ENCODE measurements at regions not wholly inside any gene's neighbourhood (a gene's known extent, or its start where the extent isn't known, plus 50 kb on each side); places are given as distances from the start of the nearest gene placed in this dataset.
"Not testable (repeated sequence)": the region's sequence is repeated elsewhere in the genome, so short reads cannot be mapped to it uniquely, and the experiment has no call there.

- no peak for DNase-seq
Measured at GRCh38 chr5:57721226-57721625, 238.6 kb upstream of the ACTBL2 start.

DNA sequence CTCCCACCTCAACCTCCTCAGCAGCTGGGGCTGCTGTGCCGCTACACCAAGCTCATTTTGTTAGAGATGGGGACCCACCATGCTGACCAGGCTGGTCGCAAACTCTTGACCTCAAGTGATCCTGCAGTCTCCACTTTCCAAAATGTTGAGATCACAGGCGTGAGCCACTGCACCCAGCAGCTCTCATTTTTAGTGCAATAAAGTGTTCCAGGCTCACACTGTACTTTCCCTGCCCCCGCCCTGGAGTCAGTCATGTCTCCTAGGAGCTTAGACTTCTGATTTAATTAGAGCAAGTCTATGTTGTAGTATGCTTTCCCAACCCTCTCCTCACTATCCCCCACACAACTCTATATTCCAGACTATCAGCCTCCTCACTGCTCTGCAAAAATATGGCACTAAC lies 238.0 kb upstream of the ACTBL2 start:
- DNase-seq, result no peak

GRCh38 chr5:57719216-57719615 lies 236.6 kb upstream of the ACTBL2 start:
- no peak for DNase-seq

GRCh38 chr5:57718155-57718554 lies 235.5 kb upstream of the ACTBL2 start:
- no peak for DNase-seq

DNA sequence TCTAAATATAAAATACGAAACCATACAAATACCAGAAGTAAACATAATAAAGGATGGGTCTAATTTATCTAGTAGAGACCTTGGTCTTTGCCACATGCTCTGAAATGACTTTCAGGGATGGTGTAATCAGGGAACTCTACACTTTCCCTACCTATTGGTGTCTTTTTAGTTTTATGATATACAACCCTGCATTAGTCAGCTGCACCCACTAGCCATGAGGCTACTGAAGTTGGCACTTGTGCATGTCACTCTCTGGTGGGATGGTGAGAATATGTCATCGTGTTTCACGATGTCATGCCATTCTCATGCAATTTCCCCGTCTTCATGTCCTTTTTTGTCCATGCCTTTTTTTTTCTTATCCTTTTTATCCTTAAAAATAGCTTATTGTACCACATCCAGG lies 234.9 kb upstream of the ACTBL2 start:
- no peak for DNase-seq

- no peak for DNase-seq
Measured at GRCh38 chr5:57716661-57717060, 234.1 kb upstream of the ACTBL2 start.

- DNase-seq, result no peak
Measured at GRCh38 chr5:57715296-57715695, 232.7 kb upstream of the ACTBL2 start.

- DNase-seq, result not testable (repeated sequence)
Measured at GRCh38 chr5:57713535-57713934, 230.9 kb upstream of the ACTBL2 start.

- DNase-seq, result no peak
Measured at GRCh38 chr5:57711946-57712345, 229.3 kb upstream of the ACTBL2 start.

- DNase-seq, result no peak
Measured at GRCh38 chr5:57711471-57711870, 228.9 kb upstream of the ACTBL2 start.

DNA sequence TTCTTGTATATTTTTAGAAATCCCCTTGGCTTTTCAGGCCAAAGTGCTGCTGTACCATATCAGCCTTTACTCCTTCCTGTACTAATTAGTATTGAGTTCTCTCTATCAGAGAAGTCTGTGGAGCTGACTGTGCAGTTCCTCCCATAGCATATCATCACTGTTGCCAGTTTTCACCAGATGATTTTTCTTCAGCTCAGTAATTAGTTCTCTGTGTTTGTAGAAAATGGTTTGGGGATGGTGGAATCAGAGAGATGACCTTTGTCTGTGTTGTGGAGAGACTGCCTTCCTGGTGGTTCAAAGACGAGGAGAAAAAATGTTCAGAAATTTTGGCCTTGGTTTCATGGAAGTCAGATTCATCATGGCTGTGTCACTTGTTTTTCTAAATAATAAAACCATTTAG lies 227.5 kb upstream of the ACTBL2 start:
- DNase-seq, result no peak

GRCh38 chr5:57705769-57706168 lies 223.2 kb upstream of the ACTBL2 start:
- no peak for DNase-seq

GRCh38 chr5:57703721-57704120 lies 221.1 kb upstream of the ACTBL2 start:
- DNase-seq, result no peak

- no peak for DNase-seq
Measured at GRCh38 chr5:57700484-57700883, 217.9 kb upstream of the ACTBL2 start.

DNA sequence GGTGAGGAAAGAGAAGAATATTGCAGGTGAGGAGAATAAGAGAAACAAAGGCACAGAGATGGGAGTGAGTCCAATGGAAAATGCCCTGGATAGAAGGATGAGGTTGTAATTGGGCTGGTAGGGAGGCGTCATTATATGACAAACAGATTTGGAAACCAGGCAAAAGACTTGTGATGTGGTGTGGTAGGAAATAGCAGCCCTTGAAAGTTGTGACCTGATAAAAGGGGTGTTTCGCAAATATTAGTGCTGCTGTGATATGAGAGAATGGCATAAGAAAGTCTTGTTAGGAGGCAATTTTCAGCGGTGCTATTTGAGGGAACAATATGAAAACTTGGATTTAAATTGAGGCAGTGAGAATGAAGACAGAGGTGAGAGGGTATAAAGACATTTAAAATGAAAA lies 217.5 kb upstream of the ACTBL2 start:
- DNase-seq, result no peak

DNA sequence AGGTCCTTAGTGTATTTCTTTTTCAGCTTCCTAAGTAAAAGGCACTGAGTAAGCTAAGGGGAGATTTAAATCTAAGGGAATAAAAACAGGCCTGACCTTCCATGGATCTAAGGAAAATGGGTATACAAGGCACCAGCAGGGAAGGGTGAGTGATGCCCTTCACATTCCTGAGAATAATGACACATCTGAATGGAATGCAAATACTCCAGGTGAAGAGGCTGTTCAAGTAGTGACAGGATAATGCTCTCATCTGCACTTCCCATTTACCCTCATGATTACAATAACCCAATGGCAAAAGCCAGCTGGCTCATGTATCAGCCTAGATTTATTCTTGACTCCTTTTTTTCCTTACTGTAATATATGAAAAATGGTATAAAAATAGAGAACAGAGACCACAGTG lies 216.2 kb upstream of the ACTBL2 start:
- DNase-seq, result no peak

DNA sequence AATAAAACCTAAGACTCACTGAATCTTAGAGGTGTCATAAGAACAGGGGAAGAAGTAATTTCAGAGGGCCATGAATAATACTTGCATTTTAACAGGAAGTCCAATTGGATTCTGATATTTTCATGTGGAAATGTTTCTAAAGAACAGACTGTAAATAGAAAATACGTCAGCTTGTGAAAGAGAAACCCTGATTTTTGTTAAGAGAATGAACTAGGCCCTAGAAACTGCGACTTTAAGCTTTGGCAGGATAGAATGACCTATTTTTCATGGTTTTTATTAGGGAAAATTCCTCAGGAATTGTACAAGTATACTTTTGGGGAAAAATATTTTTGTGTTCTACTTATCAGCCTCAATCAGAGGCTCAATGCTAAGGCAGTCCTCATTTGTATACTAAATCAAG lies 215.5 kb upstream of the ACTBL2 start:
- no peak for DNase-seq

DNA sequence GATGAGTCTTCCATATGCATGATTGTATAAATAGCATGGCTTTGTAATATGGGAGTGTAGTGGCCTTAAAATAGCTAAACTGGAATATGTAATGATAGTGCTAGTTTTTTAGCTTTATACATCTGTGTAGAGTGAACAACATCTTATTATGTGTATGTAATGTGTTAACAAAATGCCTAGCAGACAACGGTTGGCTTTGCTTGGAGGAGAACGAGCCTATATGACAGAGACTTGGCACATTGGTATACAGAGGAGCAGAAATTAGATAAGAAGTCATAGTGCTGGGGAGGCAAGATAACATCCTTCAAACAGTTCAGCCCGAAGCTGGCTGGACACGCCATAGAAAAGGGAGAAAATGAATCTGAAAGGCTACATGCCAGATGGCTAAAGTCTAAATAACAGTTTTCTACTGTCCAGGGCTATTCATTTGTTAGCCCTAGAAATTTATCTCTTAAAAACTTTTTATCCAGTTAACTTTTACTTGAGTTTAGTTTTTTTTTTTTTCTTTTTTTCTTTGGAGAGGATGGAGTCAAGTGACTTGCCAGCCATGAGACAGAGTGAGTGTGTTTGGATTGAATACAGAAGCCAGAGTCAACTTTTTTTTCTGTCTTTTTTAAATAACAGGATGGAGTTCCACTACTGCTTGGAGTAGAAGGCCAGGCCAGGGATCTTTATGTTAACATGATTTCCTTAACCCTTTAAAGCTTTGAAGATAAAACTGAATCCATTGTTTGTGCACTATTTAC lies 214.4 kb upstream of the ACTBL2 start:
- no peak for DNase-seq

DNA sequence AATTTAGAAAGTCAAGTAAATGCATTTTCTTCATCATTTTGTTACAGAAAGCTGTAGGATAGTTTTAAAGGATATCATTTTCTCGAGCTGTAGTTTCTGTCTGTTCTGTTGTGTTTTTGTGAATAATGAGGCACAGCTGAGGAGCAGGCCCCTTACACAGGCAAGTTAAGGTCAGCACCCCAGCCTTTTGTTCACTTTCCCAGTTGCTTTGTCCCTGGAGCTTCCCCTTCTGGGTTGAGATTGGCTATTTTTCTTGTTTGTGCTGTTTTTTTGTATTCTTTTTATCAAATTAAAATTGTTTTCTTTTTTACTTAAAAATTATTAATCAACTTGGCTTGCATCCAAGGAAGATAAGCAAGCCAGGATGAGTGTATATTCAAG lies 213.8 kb upstream of the ACTBL2 start:
- DNase-seq, result no peak

DNA sequence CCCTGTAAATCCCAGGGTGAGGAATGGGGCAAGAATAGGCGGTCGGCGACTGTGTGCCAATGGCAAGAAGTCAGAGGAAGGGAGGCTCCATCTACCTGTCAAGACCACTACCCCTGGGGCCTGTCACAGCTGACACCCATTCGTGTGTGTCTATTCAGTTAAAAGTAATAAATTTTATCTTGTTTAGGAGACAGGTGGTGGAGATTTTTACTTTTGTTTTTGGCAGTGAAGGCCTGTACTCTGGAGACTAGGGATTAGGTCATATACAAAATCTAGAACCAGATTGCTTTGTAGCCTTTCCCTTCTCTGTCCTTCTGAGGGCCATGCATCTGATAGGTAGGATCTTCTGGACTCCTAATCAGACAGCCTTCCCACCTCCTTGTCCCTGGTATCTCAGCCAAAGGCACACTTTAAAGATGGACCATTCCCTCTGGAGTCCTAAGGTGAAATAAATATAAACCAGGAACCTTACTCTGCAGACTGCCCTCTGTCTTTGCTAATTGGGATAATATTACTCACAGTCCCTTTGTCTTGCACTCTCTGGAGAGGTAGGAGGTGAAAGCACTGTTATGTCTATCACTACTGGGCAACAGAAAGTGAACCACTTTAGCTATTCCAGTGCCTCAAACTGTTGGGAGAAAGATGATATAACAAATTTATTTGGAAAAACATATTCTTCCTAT lies 213.2 kb upstream of the ACTBL2 start:
- no peak for DNase-seq

DNA sequence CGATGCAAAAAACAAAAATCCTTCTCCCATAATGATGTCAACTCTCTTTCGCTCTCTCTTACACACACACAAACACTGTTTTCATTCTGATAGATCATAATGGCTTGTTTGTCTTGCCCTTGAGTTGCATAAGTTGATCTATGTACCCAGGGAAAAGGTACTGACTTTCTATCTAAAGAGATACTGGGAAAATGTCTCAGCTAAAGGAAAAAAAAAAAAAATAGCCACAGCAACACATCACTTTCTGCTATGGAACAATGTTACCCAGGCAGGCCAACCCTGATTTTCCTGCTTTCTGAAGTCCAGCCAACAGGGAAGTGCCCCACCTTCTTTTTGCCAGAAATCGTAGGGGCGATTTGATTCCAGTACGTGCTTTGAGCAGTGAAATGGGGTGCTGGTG lies 212.6 kb upstream of the ACTBL2 start:
- DNase-seq, result no peak

DNA sequence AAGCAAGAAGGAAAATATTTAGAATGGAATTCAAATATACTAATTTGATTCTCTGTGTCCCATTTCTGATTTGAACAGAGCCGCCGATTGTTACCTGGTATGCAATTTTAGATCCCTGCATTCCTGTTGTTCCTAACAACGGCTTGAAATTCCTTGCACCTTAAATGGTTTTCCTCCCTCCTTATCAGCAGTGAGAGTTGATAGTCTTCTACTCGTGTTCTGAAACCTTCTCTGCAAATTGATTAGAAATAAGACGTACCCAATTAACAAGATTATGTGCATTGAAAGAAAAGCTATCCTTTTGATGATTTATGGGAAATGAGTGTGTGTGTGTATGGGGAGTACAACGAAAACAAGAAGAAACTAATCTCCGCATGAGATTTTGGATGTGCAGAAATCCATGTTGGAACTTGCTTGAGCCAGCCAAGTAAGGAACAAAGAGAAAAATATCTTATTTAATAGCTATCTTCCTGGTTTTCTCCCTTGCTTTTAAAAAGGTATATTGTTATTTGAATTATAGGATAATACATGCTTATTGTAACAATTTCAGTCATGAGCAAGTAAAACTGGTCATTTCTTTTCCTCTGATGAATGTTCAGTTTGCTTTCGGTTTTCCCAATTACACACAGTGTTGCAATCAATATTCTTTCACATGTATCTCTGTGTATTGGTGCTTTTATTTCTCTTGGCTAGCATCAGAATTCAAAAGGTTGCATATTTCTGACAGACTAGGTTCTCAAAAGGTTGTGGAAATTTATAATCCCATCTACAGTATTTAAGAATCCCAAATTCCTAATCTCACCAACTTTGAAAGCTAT lies 211.1 kb upstream of the ACTBL2 start:
- DNase-seq, result no peak

GRCh38 chr5:57692582-57693487 lies 210.2 kb upstream of the ACTBL2 start:
- peak; percentile 9 for DNase-seq

Measured in activated naive CD4-positive, alpha-beta T cell treated with Interleukin-2 at 50 U/mL for 16 hours (primary cell).